SK-N-SH treated with all-trans-retinoic acid at 6 μM for 48 hours (cell line): ENCODE measurements at regions not wholly inside any gene's neighbourhood (a gene's known extent, or its start where the extent isn't known, plus 50 kb on each side); places are given as distances from the start of the nearest gene placed in this dataset.

ENCODE experiments used
- ARNTL ChIP-seq: fragments of 450-650 bp; formaldehyde crosslinking; IDR thresholded peaks from 2 replicates; pipeline ENCODE4 v1.5.0; 2020; ENCODE audit warnings: low read depth, mild to moderate bottlenecking, moderate library complexity, borderline replicate concordance
- CREB5 ChIP-seq: fragments of 250-450 bp; sonication (Bioruptor Pico); IDR thresholded peaks from 2 replicates; pipeline ENCODE4 v1.5.1; 2020; ENCODE audit warnings: low read depth, mild to moderate bottlenecking, moderate library complexity
- ESRRG ChIP-seq: fragments of 250-450 bp; sonication (Bioruptor Pico); IDR thresholded peaks from 2 replicates; pipeline ENCODE4 v1.6.1; 2021; ENCODE audit warnings: mild to moderate bottlenecking
- PPARA ChIP-seq: fragments of 250-450 bp; sonication (Bioruptor Pico); IDR thresholded peaks from 2 replicates; pipeline ENCODE4 v1.5.0; 2020; ENCODE audit warnings: mild to moderate bottlenecking, borderline replicate concordance
- TOX ChIP-seq: fragments of 250-450 bp; sonication (Bioruptor Pico); IDR thresholded peaks from 2 replicates; pipeline ENCODE4 v1.8.0; 2021; ENCODE audit warnings: mild to moderate bottlenecking, moderate library complexity, borderline replicate concordance
- ZC3H10 ChIP-seq: fragments of 250-450 bp; sonication (Bioruptor Pico); IDR thresholded peaks from 2 replicates; pipeline ENCODE4 v1.5.1; 2021; ENCODE audit warnings: mild to moderate bottlenecking, moderate library complexity
- ZFP3 ChIP-seq: fragments of 250-450 bp; sonication (Bioruptor Pico); IDR thresholded peaks from 2 replicates; pipeline ENCODE4 v1.5.0; 2020; ENCODE audit warnings: mild to moderate bottlenecking, moderate library complexity
- TF ChIP-seq, protein P1 (sequence below): fragments of 250-450 bp; sonication (Bioruptor Pico); IDR thresholded peaks from 2 replicates; pipeline ENCODE4 v1.8.0; 2021; ENCODE audit warnings: low read depth, mild to moderate bottlenecking, moderate library complexity, borderline replicate concordance

GRCh38 chr11:43243927-43244326, 67.9 kb upstream of the API5 start:
- no peak for TF ChIP-seq ZFP3 (CRISPR knock-in tag)
- no peak for TF ChIP-seq ZC3H10 (CRISPR knock-in tag)
- no peak for TF ChIP-seq ARNTL (CRISPR knock-in tag)
- TF ChIP-seq, protein P1, sequence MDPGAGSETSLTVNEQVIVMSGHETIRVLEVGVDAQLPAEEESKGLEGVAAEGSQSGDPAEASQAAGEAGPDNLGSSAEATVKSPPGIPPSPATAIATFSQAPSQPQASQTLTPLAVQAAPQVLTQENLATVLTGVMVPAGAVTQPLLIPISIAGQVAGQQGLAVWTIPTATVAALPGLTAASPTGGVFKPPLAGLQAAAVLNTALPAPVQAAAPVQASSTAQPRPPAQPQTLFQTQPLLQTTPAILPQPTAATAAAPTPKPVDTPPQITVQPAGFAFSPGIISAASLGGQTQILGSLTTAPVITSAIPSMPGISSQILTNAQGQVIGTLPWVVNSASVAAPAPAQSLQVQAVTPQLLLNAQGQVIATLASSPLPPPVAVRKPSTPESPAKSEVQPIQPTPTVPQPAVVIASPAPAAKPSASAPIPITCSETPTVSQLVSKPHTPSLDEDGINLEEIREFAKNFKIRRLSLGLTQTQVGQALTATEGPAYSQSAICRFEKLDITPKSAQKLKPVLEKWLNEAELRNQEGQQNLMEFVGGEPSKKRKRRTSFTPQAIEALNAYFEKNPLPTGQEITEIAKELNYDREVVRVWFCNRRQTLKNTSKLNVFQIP (CRISPR knock-in tag): no peak
- no peak for TF ChIP-seq PPARA (CRISPR knock-in tag)
- TF ChIP-seq CREB5 (CRISPR knock-in tag): no peak
- no peak for TF ChIP-seq ESRRG (CRISPR knock-in tag)
- no peak for TF ChIP-seq TOX (CRISPR knock-in tag)
